Activated T-cell treated with anti-CD3 and anti-CD28 coated beads for 24 hours (primary cell): ENCODE measurements at regions not wholly inside any gene's neighbourhood (a gene's known extent, or its start where the extent isn't known, plus 50 kb on each side); places are given as distances from the start of the nearest gene placed in this dataset.
"Not testable (repeated sequence)": the region's sequence is repeated elsewhere in the genome, so short reads cannot be mapped to it uniquely, and the experiment has no call there.

ENCODE experiments used
- DNase-seq: peaks from one replicate; pipeline ENCODE4 v3.0.0-alpha.2; 2020; ENCODE audit warnings: low read depth

DNA sequence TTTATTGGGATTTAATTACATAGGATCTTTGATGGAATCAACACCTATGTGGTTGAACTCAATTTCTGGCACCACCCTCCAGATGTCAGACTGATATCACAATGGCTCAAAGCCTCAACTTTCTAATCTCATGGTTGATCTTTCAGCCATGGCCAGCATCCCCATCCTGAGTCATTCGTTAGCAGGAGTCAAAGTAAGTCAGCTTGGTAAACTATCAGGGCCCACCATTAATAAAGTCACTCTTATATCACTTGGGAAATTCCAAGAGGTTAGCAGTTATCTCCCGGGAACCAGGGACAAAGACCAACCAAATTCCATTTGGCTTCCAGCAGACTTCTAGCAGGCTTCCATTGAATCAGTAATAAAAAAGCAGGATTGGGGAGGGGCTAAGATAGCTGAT, 50.7 kb upstream of the TNFSF4 start:
- no peak for DNase-seq

DNA sequence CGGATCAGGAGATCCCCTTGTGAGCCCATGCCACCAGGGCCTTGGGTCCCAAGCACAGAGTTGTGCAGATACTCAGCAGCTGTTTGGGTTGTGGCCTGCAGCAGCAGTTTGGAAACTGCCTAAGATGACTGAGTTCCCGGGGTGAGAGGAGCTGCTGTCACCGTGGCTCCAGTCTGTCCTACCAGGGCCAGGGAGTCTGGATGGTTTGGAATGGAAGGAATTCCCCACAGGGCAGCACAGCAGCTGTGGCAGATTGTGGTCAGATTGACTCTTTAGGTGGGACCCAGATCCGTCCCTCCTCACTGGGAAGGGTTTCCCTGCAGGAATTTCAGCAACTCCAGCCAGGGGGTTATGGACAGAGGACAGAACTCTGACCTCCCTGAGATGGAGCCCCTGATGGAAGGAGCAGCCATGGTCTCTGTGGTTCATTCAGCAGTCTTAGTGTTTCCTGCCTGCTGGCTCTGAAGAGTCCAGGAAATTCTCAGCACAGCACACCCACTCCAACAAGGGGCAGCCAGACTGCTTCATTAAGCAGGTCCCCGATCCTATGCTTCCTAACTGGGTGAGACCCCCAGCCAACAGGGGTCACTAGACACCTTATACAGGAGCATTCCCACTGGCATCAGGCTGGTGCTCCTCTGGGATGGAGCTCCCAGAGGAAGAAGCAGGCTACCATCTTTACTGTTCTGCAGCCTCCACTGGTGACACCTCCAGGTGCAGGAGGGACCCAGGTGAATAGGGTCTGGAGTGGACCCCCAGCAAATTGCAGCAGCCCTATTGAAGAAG, 51.5 kb upstream of the TNFSF4 start:
- no peak for DNase-seq

DNA sequence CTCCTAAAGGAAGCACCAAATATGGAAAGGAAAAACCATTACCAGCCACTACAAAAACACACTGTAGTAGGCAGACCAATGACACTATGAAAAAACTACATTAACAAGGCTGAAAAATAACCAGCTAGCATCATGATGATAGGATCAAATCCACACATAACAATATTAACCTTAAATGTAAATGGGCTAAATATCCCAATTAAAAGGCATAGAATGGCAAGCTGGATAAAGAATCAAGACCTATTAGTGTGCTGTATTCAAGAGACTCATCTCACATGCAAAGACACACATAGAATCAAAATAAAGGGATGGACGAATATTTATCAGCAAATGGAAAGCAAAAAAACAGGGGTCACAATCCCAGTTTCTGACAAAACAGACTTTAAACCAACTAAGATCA, 53.2 kb upstream of the TNFSF4 start:
- DNase-seq, result not testable (repeated sequence)

DNA sequence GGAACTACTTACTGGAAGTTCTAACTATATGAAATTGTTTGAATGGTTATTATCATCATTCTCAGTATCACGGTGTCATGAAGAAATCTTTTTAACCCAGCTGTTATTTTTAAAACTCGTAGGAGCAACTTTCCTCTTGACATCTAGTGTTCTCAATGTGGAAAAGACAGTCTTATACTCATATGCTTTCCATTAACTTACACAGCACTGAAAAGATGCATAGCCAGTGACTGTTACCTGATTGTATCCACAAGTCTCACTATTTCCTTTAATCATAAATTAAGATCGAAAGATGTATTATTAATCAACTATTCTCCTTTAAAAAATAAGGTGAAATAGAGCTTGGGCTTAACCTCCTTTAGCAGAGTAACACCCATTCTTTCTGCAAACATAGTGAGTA, 59.7 kb upstream of the TNFSF4 start:
- DNase-seq, result no peak

DNA sequence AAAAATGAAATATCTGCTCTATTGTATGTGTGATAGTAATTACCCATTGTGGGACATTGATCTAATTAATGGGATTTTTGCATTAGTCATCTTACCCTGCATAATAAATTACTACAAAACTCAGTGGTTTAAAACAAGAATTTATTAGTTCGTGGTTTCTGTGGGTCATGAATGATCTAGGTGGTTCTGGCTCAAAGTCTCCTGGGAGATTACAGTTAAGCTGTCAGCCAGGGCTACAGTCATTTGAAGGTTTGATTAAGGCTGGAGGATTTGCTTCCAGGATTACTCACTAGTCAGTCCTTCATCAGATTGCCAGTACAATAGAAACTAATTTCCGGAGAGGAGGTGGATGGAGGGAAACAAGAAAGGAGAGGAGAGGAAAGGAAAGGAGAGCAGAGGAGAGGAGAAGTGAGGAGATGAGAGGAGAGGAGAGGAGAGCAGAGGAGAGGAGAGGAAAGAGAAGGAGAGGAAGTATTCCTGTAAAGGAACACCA, 60.4 kb upstream of the TNFSF4 start:
- DNase-seq, result no peak

DNA sequence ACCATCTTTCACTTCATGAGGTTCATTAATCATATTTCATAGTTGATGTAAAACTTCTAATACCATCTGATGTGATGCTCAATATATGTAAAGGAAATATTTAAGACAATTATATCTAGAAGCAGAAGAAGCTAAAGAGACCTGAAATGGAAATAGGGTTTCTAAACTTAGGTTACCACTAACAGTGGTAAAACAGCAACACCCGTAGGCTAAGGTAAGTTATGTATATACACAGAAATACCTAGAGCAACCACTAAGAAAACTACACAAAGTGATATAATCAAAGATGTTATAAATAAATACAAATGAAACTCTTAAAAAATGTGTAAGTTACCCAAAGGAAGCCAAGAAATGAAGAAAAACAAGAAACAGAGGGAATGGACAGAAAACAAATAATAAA, 61.1 kb upstream of the TNFSF4 start:
- no peak for DNase-seq

DNA sequence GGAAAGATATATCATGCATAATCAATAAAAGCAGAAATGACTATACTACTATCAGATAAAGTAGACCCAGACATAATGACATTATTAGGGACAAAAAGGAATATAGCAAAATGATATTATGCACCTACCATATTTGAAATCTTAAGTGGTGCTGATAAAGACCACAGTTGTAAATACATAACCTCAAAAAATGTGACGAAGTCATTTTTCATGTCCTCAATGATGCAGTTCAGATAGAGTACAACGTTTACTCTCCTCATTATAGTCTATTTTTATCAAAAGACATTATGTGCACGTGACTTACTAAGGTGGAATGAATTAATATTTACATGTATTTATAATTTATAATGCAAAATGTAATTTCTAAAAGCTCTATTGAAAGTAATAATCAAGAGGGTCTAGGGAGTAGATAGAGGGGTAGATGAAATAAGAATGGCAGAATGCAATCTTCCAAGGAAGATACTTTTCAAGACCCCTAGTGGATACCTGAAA, 61.7 kb upstream of the TNFSF4 start:
- no peak for DNase-seq

DNA sequence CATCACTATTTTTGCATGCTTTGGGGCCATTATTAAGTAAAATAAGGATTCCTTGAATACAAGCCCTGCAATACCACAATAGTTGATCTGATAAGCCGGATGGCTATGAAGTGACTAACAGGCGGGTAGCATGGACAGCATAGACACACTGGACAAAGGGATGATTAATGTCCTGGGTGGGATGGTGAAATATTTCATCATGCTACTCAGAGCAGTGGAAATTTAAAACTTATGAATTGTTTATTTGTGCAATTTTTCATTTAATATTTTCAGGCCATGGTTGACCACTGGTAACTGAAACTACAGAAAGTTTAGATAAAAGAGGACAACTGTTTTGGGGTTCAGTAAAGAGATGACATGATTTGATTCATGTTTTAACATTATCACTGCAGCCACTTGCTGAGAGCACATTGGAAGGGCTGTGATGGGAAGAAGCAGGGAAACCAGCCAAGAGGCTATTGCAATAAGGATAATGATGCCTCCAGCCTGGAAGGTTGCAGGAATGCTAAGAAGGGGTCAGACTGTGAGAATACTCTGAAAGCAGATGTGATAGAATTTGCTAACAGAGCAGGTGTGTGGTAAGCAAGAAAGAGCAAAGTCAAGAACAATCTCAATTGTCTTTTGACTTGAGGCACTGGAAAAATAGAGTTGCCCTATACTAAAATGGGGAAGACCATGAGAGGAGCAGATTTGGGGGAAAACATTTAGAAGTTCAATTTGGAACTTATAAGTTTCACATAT, 62.5 kb upstream of the TNFSF4 start:
- no peak for DNase-seq

DNA sequence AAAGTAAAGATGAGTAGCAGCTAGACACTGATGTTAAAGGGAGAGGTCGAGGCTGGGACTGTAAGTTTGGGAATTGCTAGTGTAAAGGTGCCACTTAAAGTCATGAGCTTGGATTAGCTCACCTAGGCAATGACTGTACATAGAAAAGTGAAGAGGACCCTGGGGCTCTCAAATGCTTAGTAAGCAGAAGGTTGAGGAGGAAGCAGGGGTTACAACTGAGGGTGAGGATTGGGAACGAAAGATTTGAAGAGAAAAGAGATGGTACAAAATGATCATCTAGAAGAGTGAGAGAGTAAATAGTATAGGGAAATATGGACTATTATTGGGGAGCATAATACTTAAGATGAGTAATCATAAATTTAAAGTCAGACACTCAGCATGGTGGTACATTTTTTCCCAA, 63.1 kb upstream of the TNFSF4 start:
- no peak for DNase-seq

DNA sequence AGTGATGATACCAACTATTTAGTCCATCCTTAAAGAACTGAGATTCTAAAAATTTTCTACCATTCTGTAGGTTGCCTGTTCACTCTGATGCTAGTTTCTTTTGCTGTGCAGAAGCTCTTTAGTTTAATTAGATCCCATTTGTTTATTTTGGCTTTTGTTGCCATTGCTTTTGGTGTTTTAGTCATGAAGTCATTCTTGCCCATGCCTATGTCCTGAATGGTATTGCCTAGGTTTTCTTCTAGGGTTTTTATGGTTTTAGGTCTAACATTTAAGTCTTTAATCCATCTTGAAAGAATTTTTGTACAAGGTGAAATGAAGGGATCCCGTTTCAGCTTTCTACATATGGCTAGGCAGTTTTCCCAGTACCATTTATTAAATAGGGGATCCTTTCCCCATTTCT, 63.9 kb upstream of the TNFSF4 start:
- DNase-seq, result not testable (repeated sequence)

DNA sequence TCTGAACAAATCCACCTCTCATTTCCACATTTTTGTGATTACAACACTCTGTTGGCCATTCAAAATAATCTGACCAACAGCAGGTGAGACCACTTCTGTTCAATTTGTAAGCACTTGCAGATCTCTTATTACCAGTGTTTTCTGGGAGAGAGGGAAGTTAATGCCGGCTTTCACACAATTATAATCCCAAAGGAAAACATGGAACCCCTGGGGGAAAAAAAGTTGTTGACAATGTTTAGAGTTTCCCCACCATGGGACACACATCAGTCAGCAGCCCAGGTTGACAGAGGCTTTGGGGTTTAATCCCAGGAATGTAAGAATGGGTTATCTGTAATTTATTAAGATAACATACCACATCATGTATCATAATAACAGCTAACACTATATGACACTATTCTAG, 68.4 kb upstream of the TNFSF4 start:
- no peak for DNase-seq

DNA sequence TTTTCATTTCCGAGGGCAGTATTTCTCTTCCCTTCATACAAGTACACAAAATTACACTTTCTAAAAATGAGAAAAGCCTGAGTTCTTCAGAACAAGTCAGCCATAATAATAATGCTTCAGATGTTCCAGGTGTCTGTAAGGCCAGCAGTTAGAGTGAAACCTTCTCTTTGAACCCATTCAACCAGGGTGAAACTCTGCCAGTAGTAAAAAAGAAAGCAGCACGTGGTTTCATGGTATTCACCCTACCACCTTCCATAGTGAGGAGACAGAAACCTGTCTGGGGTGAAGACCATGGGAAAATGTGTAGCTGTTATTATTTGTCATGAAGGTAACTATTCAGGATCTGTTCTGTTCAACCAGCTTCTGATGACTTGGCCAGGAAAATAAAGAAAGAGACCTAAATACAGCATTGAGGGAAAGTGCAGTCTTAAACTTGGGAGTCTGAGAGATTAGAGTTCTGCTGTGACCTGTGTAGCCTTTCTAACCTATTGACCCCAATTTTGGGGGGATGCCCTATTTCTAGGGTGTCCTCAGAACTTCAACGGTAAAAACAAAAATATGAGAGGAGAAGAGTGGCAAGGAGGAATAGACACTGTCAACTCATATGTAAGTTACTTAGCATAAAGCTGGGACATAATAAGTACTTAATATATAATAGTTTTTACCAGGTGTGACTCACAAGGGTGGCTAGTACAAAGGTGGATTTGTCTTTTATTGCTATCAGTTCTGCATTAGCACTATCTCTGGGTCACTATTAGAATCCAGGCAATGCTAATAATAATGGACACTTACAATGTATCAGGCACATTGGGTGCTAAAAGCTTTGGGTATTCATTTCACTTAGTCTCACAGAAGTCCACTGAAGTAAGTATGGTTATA, 70.0 kb upstream of the TNFSF4 start:
- DNase-seq, result no peak

DNA sequence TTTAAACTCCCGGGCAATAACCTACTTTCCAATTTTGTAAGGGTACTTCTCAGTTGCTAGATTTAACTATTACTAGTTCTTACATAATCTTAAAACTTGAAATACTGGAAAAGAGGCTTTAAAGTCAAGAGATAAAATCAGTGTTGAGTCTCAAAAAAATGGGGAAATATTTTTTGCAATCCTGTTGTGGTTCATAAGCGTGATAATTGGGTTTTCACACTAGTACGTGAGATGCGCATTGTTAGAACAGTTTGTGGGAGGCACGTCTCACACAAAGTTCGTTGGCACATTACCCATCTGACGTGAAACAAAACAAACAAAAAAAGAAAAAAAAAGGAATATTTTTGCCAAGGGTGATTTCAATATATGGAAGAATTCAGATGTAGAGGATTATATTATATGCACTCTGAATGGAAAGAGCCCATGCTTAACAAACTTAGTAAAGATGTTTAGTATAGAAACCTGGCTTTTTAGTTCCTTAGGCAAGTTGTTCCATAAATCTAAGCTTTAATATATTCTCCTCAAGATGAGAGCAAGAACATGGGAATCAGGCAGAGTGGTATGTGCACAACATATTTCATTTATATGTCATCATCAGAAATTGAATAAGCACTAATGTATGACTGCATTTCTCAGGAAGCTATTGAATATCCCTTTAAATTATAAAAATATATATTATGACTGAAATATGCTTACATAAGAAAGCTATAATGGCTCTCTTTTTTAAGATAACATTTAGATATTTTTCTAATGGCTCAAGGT, 73.9 kb upstream of the TNFSF4 start:
- DNase-seq, result no peak

DNA sequence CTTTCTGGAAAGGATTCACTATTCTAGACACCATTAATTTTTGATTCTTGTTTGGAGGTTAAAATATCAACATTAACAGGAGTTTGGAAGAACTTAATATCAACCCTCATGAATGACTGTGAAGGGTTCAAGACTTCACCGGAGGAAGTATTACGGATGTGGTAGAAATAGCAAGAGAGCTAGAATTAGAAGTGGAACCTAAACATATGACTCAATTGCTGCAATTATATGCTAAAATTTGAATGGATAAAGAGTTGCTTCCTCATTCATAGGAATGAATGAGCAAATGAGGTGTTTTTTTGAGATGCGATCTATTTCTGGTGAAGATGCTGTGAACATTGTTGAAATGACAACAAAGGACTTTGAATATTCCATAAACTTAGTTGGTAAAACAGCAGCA, 77.9 kb upstream of the TNFSF4 start:
- no peak for DNase-seq

DNA sequence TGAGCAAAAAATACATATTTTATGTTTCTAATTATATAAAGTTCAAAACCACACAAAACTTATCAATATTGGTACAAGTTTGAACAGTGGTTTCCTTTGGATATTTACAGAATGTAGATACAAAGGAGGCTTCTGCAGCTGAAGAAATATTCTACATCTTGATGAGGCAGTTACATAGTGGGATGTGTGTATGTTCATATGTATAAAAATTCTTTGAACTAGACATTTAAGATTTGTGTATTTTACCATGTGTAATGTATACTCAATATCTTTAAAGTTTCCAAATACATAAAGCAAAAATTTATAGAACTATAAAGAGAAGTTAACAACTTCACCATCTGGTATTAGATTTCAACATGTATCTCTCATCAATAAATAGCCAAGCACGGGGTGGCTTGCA, 80.7 kb upstream of the TNFSF4 start:
- DNase-seq, result no peak

DNA sequence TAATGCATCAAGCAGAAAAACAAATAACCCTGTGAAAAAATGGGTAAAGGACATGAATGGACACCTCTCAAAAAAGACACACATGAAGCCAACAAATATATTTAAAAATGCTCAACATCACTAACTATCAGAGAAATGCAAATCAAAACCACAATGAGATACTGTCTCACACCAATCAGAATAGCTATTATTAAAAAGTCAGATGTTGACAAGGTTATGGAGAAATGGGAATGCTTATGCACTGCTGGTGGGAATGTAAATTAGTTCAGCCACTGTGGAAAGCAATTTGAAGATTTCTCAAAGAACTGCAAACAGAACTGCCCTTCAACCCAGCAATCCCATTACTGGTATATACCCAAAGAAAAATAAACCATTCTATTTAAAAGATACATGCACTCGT, 86.6 kb upstream of the TNFSF4 start:
- no peak for DNase-seq

DNA sequence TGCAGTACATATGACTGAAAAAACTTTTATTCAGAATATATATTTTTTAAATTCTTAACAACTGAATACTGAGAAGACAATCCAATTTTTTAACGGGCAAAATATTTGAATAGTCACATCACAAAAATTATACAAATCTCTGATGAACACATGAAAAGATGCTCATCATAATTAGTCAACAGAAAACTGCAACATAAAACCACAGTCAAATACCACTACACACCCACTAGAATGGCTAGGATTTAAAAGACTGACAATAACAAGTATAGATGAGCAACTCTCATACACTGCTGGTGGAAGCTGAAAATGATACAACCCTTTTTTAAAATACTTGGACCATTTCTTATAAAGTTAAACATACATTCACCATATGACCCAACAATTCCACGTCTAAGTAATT, 87.7 kb upstream of the TNFSF4 start:
- no peak for DNase-seq

DNA sequence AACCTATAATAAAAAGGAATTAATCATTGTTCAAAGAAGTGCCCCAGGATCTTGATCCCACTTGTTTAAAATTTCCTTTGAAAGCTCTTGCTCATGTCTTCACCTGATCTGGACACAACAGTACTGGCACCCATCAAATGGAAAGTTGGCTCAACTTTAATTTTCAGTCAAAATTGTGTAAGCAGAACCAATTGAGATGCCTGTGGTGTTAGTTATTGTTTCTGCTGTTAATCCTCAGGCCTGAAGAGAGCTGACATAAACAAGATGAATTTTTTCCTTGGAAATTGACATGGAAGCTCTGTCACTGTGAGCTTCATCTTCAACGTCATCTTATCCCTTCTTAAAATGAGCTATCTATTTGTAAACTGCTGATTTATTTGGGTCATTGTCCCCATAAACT, 88.3 kb upstream of the TNFSF4 start:
- DNase-seq, result no peak

DNA sequence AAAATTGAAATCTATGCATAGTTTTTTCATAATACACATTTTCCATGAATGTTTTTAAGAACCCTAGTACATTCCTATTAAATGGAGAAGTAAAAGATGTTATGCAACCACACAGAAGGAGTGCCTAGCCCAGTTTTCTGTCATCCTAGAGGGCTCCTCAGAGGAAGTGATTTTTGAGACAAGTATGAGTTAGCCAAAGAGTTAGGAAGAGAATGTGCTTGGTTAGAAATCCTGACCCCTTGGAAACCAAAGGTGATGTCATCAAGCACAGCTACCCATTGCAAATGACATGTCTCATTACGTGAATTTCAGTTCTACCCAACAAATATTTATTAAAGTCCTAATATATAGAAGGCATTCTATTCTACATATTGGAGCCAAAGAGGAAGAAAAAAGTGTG, 88.9 kb upstream of the TNFSF4 start:
- DNase-seq, result no peak

DNA sequence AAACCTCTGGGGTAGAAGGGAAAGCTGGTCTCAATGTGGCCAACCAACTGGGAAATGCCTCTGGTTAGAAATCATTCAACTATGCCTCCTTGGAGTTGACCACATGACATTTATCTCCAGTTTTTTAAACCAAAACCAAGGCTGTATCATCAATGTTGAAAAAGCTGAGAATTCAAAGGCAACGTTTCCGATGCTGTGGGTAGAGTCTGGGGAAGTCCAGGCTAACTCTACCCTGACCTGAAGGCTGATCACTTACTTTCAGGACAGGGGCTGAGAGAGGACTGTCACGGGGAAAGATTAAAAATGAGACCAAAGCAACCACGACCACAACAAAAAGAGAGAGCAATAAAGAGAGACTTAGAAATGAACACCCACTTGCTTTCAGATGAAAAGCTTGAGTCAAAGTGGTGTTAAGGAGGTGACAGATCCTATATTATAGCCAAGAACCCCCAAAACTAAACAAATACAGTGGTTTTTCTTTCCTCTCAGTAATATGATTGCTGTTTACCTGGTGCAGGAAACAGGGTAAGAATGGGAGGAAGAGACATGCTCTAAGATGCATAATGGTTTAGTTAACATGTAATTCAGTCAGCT, 90.8 kb upstream of the TNFSF4 start:
- peak; percentile 26 for DNase-seq
